Hepatocyte (in vitro differentiated cells): ENCODE measurements at regions not wholly inside any gene's neighbourhood (a gene's known extent, or its start where the extent isn't known, plus 50 kb on each side); places are given as distances from the start of the nearest gene placed in this dataset.
"Not testable (repeated sequence)": the region's sequence is repeated elsewhere in the genome, so short reads cannot be mapped to it uniquely, and the experiment has no call there.

ENCODE experiments used
- DNase-seq: peaks from one replicate; pipeline ENCODE4 v3.0.0-alpha.2; 2016; ENCODE audit warnings: low spot score
- H2AFZ ChIP-seq: fragments of 200-600 bp; sonication (generic); 2 replicates; pipeline ENCODE4 v1.6.0; 2016; ENCODE audit warnings: antibody characterized with exemption, mild to moderate bottlenecking
- H3K27ac ChIP-seq: fragments of 200-600 bp; sonication (generic); 2 replicates; pipeline ENCODE4 v1.5.1; 2016; ENCODE audit warnings: mild to moderate bottlenecking
- H3K27me3 ChIP-seq: fragments of 200-600 bp; sonication (generic); 2 replicates; pipeline ENCODE4 v1.6.1; 2016
- H3K36me3 ChIP-seq: fragments of 200-600 bp; sonication (generic); replicated peaks from 2 replicates; pipeline ENCODE4 v1.5.1; 2016; ENCODE audit warnings: low read depth; ENCODE audit not compliant: insufficient read depth
- H3K4me1 ChIP-seq: fragments of 200-600 bp; sonication (generic); 2 replicates; pipeline ENCODE4 v1.5.1; 2016; ENCODE audit warnings: mild to moderate bottlenecking, moderate library complexity; ENCODE audit not compliant: insufficient read depth
- H3K4me2 ChIP-seq: fragments of 200-600 bp; sonication (generic); 2 replicates; pipeline ENCODE4 v1.6.0; 2016
- H3K4me3 ChIP-seq: fragments of 200-600 bp; sonication (generic); 2 replicates; pipeline ENCODE4 v1.5.1; 2016; ENCODE audit warnings: mild to moderate bottlenecking
- H3K79me2 ChIP-seq: fragments of 200-600 bp; sonication (generic); 2 replicates; pipeline ENCODE4 v1.6.0; 2017; ENCODE audit warnings: mild to moderate bottlenecking
- H3K9me2 ChIP-seq: fragments of 200-600 bp; sonication (generic); replicated peaks from 2 replicates; pipeline ENCODE4 v1.6.0; 2017; ENCODE audit warnings: mild to moderate bottlenecking; ENCODE audit not compliant: insufficient read depth
- H3K9me3 ChIP-seq: fragments of 200-600 bp; sonication (generic); 2 replicates; pipeline ENCODE4 v1.5.1; 2016; ENCODE audit warnings: low read depth, mild to moderate bottlenecking
- H4K20me1 ChIP-seq: fragments of 200-600 bp; sonication (generic); 2 replicates; pipeline ENCODE4 v1.6.0; 2016; ENCODE audit warnings: mild to moderate bottlenecking; ENCODE audit not compliant: insufficient read depth, poor library complexity, severe bottlenecking
- WGBS: methylation state at CpG from one replicate; pipeline ENCODE4 v1.1.6; 2016; ENCODE audit warnings: low lambda C conversion rate; ENCODE audit errors: missing lambda C conversion rate; 5-methylcytosine and 5-hydroxymethylcytosine counted together

GRCh38 chr5:62243046-62243445 lies 63.0 kb upstream of the KIF2A start:
- not testable (repeated sequence) for H3K9me3 ChIP-seq, H4K20me1 ChIP-seq, DNase-seq, H3K27ac ChIP-seq, H3K4me2 ChIP-seq, H2AFZ ChIP-seq, H3K79me2 ChIP-seq, H3K36me3 ChIP-seq, H3K4me1 ChIP-seq, H3K4me3 ChIP-seq, H3K27me3 ChIP-seq, H3K9me2 ChIP-seq
- 93% methylated on average over 2 of the region's 2 CpGs for WGBS

DNA sequence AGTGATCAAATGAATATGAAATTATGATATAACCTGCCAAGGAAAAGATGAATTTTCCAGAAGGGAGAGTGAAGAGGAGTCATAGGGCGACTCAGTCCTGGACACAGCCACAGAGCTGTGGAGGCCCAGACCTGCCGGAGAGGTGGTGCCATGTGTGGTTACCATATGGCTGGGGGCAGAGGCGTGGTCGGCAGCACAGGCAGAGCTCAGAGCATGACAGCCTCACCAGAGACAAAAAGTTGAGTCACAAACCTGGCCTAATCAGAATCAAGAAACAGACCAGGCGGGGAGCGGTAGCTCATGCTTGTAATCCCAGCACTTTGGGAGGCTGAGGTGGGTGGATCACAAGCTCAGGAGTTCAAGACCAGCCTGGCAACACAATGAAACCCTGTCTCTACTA lies 57.8 kb upstream of the KIF2A start:
- not testable (repeated sequence) for H3K36me3 ChIP-seq, H3K4me3 ChIP-seq, H4K20me1 ChIP-seq, H3K4me1 ChIP-seq, H3K27ac ChIP-seq, H3K9me3 ChIP-seq, H3K79me2 ChIP-seq, H2AFZ ChIP-seq, H3K27me3 ChIP-seq, DNase-seq, H3K4me2 ChIP-seq, H3K9me2 ChIP-seq
- 95% methylated on average over 6 of the region's 6 CpGs for WGBS

DNA sequence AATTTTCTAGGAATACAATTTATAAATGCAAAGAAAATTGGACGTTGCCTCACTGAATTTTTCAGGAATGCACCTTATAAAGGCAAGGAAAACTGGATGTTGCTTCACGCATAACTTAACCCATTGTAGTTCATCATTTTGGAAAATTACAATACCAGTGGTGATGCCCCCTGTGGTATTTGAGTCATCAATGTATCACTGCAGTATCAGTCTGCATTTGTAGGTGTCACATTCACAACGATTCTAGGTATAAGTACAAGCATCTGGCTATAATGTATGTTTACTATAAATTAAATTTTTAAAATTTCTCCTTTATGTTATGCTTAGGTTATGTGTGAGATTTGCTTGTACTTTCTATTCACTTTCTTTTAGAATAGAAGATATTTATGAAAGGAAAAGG lies 55.9 kb upstream of the KIF2A start:
- H3K27ac ChIP-seq, H3K4me2 ChIP-seq, H3K4me3 ChIP-seq, H3K36me3 ChIP-seq, H3K27me3 ChIP-seq, H2AFZ ChIP-seq, H4K20me1 ChIP-seq, H3K79me2 ChIP-seq, H3K9me2 ChIP-seq, H3K9me3 ChIP-seq, H3K4me1 ChIP-seq, DNase-seq: not testable (repeated sequence)
- 83% methylated on average over 3 of the region's 3 CpGs for WGBS

DNA sequence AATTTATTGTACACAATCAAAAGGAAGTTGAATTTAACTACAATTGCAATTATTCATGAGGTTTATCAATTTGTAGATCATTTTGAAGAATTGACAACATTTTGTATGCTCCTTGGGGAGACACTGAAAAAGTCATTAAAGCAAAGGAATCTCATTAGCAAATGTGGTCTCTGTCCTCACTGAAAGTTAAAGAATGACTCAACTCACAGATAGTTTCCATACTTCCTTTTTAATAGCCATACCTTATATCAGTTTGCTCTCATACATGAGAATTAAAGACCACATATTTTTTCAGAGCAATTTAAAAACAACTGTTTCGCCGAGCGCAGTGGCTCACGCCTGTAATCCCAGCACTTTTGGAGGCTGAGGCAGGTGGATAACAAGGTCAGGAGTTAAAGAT lies 55.1 kb upstream of the KIF2A start:
- H2AFZ ChIP-seq, H3K4me2 ChIP-seq, H4K20me1 ChIP-seq, H3K36me3 ChIP-seq, H3K4me3 ChIP-seq, H3K9me3 ChIP-seq, H3K27ac ChIP-seq, H3K9me2 ChIP-seq, H3K4me1 ChIP-seq, H3K27me3 ChIP-seq, H3K79me2 ChIP-seq, DNase-seq: not testable (repeated sequence)
- WGBS = 98% methylated on average over 4 of the region's 4 CpGs

DNA sequence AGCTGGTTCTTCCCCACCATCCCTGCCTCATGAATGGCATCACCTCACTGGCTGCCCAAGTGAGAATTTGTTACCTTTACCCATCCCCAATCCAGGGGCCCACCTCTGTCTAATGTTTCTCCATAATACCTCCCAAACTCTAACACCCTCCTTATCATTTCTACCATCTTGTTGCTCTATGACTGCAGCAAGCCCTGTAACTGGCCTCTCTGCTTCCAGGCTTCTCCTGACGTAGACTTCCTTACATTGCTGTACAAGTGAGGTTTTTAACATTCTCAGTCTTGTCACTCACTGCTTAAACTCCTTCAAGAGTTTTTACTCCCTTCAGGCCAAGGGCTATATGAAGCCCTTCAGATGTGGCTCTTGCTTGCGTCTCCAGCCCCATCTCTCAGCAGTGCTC lies 53.5 kb upstream of the KIF2A start:
- not testable (repeated sequence) for H3K27ac ChIP-seq, H3K4me3 ChIP-seq, H3K9me3 ChIP-seq, H3K36me3 ChIP-seq, H3K27me3 ChIP-seq, H2AFZ ChIP-seq, H4K20me1 ChIP-seq, H3K9me2 ChIP-seq, H3K4me2 ChIP-seq, H3K79me2 ChIP-seq, DNase-seq, H3K4me1 ChIP-seq
- 93% methylated on average over 2 of the region's 2 CpGs for WGBS

DNA sequence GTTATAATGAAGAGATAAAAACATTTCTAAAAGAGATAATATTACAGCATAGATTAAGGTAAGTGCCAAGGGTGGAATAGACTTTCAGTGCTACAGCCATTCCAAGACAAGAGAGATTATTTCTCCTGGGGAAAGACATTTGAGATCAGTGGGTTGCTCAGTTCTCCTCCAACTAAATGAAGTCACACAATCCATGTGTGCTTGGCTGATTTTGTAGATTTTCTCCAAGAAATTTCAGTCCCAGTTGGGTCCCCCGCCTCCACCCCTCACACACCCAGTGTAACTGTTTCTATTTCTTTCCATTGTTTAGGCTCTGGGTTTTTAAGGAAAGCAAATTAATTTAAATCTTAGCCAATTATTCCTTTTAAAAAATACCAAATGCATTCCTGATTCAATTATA lies 50.5 kb upstream of the KIF2A start:
- H3K9me2 ChIP-seq, H3K27me3 ChIP-seq, H3K36me3 ChIP-seq, H3K79me2 ChIP-seq, H3K4me3 ChIP-seq, H3K4me2 ChIP-seq, H3K9me3 ChIP-seq, H3K27ac ChIP-seq, H4K20me1 ChIP-seq, H2AFZ ChIP-seq, H3K4me1 ChIP-seq, DNase-seq: not testable (repeated sequence)
- 82% methylated on average over 1 of the region's 1 CpG for WGBS
